ENCODE measurements at regions not wholly inside any gene's neighbourhood (a gene's known extent, or its start where the extent isn't known, plus 50 kb on each side); places are given as distances from the start of the nearest gene placed in this dataset.

DNA sequence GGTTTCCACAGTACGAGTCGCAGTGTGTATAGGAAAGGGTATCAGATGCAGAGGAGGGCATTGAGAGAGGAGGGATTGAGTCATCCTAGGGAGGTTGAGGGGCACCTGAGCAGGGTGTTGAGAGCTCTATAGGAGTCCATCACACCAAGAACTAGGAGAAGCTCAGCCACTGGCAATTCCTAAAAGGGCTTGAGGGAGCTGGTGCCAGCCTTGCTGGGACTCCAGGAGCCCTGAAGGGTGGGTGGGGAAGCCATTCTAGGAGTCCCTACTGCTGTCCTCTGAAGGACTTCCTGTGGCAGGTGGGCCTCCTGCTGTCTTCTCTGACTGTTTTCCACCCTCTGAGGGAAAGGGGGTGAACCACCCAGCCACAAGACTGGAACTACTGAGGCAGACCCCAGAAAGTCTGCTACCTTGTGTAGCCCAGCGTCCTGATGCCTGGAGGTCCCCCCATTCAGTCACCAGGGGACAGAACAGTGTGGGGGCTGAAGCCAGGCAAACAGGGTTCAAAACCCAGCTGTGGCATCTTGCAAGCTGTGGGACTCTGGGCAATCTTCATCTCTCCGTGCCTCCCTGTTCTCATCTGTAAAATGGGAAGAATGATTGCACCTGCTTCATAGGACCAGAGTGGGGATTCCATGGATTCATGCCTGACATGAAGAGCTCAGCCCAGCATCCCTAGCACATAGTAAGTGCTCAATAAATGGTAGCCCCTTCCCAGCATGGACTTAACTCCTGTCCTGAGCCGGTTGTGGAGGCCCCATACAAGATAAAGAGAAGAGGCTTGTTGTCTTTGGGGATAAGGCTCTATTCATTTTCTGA is 149.5 kb downstream of the C9orf50 start:
- 88 to 93% methylated on average over 5 of the region's 5 CpGs for WGBS, 2 donors
- Histone ChIP-seq H3K36me3 (no peaks in the 10 kb centered on the region), H3K4me3 (no peak overlapping the region), H3K4me1 (peaks cover 0 to 17% (median 12%) of the 10 kb centered on the region in 4 donors), H3K27me3 (no peaks in the 10 kb centered on the region), H3K9me3 (peaks cover 0 to 7% (median 0%) of the 10 kb centered on the region in 4 donors), H3K27ac (no peak overlapping the region)
- no peak for DNase-seq
- TF ChIP-seq POLR2A (IDR thresholded peaks at IDR 0.05) (no peak), POLR2AphosphoS5 (IDR thresholded peaks at IDR 0.05) (no peak), EP300 (IDR thresholded peaks at IDR 0.05) (no peak)
- TF ChIP-seq, protein P1, sequence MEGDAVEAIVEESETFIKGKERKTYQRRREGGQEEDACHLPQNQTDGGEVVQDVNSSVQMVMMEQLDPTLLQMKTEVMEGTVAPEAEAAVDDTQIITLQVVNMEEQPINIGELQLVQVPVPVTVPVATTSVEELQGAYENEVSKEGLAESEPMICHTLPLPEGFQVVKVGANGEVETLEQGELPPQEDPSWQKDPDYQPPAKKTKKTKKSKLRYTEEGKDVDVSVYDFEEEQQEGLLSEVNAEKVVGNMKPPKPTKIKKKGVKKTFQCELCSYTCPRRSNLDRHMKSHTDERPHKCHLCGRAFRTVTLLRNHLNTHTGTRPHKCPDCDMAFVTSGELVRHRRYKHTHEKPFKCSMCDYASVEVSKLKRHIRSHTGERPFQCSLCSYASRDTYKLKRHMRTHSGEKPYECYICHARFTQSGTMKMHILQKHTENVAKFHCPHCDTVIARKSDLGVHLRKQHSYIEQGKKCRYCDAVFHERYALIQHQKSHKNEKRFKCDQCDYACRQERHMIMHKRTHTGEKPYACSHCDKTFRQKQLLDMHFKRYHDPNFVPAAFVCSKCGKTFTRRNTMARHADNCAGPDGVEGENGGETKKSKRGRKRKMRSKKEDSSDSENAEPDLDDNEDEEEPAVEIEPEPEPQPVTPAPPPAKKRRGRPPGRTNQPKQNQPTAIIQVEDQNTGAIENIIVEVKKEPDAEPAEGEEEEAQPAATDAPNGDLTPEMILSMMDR (IDR thresholded peaks at IDR 0.05), result no peak
- intact Hi-C loops (cut with DNase I), result no loop called here

DNA sequence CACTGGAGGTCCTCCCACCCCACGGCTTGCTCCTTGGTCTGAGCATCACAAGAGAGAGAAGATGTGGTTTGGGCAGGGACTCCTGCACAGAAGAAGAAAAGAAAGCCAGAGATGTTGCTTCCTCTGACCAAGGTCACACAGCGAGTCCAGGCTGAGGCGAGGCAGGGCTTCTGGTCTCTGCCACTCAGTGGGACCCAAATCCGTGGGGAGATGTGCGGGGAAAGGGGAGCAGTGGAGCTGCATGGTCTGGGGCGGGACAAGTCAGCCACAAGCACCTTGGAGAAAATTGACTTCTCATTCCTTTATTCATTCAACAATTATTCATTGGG is 150.9 kb downstream of the C9orf50 start:
- Histone ChIP-seq H3K4me1 (peaks cover 0 to 30% (median 27%) of the 10 kb centered on the region in 4 donors), H3K4me3 (no peak overlapping the region), H3K27me3 (no peaks in the 10 kb centered on the region), H3K9me3 (peaks cover 0 to 5% (median 0%) of the 10 kb centered on the region in 4 donors), H3K36me3 (no peaks in the 10 kb centered on the region), H3K27ac (no peak overlapping the region)
- TF ChIP-seq, protein P1 (IDR thresholded peaks at IDR 0.05), result no peak
- TF ChIP-seq EP300 (IDR thresholded peaks at IDR 0.05), result no peak
- TF ChIP-seq POLR2AphosphoS5 (IDR thresholded peaks at IDR 0.05), result no peak
- no peak for TF ChIP-seq POLR2A (IDR thresholded peaks at IDR 0.05)
- intact Hi-C loops (cut with DNase I), result no loop called here
- 90 to 91% methylated on average over 6 of the region's 6 CpGs for WGBS, 2 donors
- no peak for DNase-seq

DNA sequence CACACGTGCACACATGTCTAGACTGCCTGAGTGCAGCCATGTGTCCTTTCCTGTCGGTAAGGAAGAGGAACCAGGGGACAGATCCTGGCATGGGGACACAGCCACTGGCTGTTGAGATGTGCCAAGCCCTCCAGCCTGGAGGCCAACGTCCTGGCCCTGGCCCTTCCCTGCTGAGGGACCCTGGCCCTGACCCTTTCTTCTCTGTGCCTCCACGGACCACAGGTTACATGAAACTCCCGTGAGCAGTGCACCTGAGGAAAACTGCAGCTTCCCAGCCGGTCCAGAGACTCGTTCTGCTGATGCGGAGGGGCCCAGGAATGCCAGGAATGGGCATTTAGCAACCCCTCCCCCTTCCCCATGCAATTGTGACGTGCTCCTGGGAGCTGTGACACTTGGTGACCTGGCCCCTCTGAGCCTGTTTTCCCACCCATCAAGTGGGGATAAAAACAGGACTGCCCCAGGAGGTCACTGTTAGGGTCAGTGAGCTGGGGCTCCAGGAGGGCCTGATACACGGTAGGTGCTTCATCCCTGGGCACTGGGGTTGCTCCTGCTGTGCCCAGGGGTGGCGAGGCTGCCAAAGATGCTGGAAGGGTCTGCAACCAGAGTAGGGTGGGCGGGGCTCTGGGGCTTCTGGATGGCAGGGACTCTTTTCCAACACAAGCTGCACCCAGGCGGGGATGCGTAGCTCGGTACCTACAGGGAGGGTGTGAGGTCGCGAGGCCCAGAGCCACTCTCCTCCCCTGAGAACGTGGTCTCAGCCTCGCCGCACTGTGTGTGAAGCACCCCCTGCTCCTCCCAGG is 151.5 kb downstream of the C9orf50 start:
- 85 to 86% methylated on average over 20 of the region's 20 CpGs for WGBS, 2 donors
- Histone ChIP-seq H3K27me3 (no peaks in the 10 kb centered on the region), H3K4me3 (no peak overlapping the region), H3K4me1 (peaks cover 0 to 35% (median 31%) of the 10 kb centered on the region in 4 donors), H3K36me3 (no peaks in the 10 kb centered on the region), H3K27ac (no peak overlapping the region), H3K9me3 (no peaks in the 10 kb centered on the region)
- intact Hi-C loops (cut with DNase I), result no loop called here
- TF ChIP-seq, protein P1 (IDR thresholded peaks at IDR 0.05), result no peak
- TF ChIP-seq POLR2AphosphoS5 (IDR thresholded peaks at IDR 0.05) (no peak), POLR2A (IDR thresholded peaks at IDR 0.05) (no peak), EP300 (IDR thresholded peaks at IDR 0.05) (no peak)
- DNase-seq, result no peak

DNA sequence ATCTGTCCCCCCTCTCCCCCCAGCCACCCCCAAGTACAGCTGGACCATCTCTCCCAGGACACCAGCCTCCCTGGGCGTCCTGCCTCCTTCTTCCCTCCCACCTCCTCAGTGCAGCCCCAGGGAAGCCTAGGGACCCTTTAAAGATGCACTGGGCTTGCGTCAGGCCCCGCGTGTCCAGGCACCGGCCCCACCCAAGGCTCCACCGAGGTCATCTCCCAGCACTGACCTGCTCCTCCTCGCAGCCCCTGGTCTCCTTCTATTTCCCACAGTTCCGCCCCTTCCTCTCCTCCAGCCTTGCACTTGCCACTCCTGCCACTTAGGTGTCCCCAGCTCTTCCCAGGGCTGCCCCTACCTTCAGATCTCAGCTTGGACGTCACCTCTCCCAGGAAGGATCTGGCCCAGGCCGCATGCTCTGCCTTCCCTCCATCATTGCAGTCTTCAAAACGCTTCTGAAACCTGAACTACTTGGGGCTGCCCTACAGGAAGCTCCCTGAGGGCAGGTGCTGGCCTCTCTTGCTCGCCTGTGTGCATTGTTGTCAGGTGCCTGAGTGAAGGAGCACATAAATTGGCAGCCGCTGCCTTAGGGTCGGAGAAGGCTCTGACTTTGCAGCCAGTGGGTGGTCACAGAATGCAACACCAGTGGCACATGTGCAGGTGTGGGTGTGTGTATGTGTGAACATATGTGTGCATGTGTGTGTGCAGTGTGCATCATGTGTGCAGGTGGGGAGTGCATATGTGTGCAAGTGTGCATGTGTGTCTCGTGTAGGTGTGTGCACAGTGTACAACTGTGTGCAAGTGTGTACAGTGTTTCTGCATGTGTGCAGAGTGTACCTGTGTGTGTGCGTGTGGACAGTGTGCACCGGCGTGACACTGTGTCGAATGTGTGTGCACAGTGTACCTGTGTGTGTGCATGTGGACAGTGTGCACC is 152.9 kb downstream of the C9orf50 start:
- no peaks in the 10 kb centered on the region for H3K9me3 ChIP-seq
- intact Hi-C loops (cut with DNase I), result no loop called here
- H3K36me3 ChIP-seq, result no peaks in the 10 kb centered on the region
- peaks cover 0 to 31% (median 25%) of the 10 kb centered on the region in 4 donors for H3K4me1 ChIP-seq
- H3K27ac ChIP-seq, result no peak overlapping the region
- TF ChIP-seq, protein P1 (IDR thresholded peaks at IDR 0.05), result no peak
- TF ChIP-seq POLR2AphosphoS5 (IDR thresholded peaks at IDR 0.05), result no peak
- no peak for TF ChIP-seq EP300 (IDR thresholded peaks at IDR 0.05)
- TF ChIP-seq POLR2A (IDR thresholded peaks at IDR 0.05), result no peak
- H3K4me3 ChIP-seq, result no peak overlapping the region
- no peaks in the 10 kb centered on the region for H3K27me3 ChIP-seq
- 89 to 90% methylated on average over 19 of the region's 19 CpGs for WGBS, 2 donors
- no peak for DNase-seq
